ENCODE measurements at regions not wholly inside any gene's neighbourhood (a gene's known extent, or its start where the extent isn't known, plus 50 kb on each side); places are given as distances from the start of the nearest gene placed in this dataset.

GRCh38 chr12:76158518-76159321 lies 74.2 kb upstream of the NAP1L1 start:
- DNase-seq, result peak; percentile 57
- Mint-ChIP-seq H3K27me3 (ENCODE audit: unreplicated experiment) (no peaks in the 10 kb centered on the region), H3K4me1 (ENCODE audit: low read depth, unreplicated experiment) (no peaks in the 10 kb centered on the region), H3K9me3 (ENCODE audit: unreplicated experiment) (no peaks in the 10 kb centered on the region), H3K4me3 (ENCODE audit: unreplicated experiment) (no peak overlapping the region), H3K27ac (ENCODE audit: unreplicated experiment) (no peak overlapping the region), H3K36me3 (ENCODE audit: unreplicated experiment) (no peaks in the 10 kb centered on the region)
- TF ChIP-seq, protein P1, sequence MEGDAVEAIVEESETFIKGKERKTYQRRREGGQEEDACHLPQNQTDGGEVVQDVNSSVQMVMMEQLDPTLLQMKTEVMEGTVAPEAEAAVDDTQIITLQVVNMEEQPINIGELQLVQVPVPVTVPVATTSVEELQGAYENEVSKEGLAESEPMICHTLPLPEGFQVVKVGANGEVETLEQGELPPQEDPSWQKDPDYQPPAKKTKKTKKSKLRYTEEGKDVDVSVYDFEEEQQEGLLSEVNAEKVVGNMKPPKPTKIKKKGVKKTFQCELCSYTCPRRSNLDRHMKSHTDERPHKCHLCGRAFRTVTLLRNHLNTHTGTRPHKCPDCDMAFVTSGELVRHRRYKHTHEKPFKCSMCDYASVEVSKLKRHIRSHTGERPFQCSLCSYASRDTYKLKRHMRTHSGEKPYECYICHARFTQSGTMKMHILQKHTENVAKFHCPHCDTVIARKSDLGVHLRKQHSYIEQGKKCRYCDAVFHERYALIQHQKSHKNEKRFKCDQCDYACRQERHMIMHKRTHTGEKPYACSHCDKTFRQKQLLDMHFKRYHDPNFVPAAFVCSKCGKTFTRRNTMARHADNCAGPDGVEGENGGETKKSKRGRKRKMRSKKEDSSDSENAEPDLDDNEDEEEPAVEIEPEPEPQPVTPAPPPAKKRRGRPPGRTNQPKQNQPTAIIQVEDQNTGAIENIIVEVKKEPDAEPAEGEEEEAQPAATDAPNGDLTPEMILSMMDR (IDR thresholded peaks at IDR 0.05; ENCODE audit: partially characterized antibody, unreplicated experiment), result peak; percentile 84

- Mint-ChIP-seq H3K4me3 (ENCODE audit: unreplicated experiment) (no peak overlapping the region), H3K9me3 (ENCODE audit: unreplicated experiment) (no peaks in the 10 kb centered on the region), H3K27ac (ENCODE audit: unreplicated experiment) (no peak overlapping the region), H3K36me3 (ENCODE audit: unreplicated experiment) (no peaks in the 10 kb centered on the region), H3K27me3 (ENCODE audit: unreplicated experiment) (no peaks in the 10 kb centered on the region), H3K4me1 (ENCODE audit: low read depth, unreplicated experiment) (no peaks in the 10 kb centered on the region)
- no peak for DNase-seq
- TF ChIP-seq, protein P1 (IDR thresholded peaks at IDR 0.05; ENCODE audit: partially characterized antibody, unreplicated experiment), result no peak
Measured at GRCh38 chr12:76156726-76157125, 72.2 kb upstream of the NAP1L1 start.

- H3K27me3 Mint-ChIP-seq (ENCODE audit: unreplicated experiment), result no peaks in the 10 kb centered on the region
- no peaks in the 10 kb centered on the region for H3K36me3 Mint-ChIP-seq (ENCODE audit: unreplicated experiment)
- TF ChIP-seq, protein P1 (IDR thresholded peaks at IDR 0.05; ENCODE audit: partially characterized antibody, unreplicated experiment), result no peak
- no peaks in the 10 kb centered on the region for H3K9me3 Mint-ChIP-seq (ENCODE audit: unreplicated experiment)
- no peak overlapping the region for H3K27ac Mint-ChIP-seq (ENCODE audit: unreplicated experiment)
- DNase-seq, result no peak
- no peak overlapping the region for H3K4me3 Mint-ChIP-seq (ENCODE audit: unreplicated experiment)
- H3K4me1 Mint-ChIP-seq (ENCODE audit: low read depth, unreplicated experiment), result no peaks in the 10 kb centered on the region
Measured at GRCh38 chr12:76156314-76156713, 71.8 kb upstream of the NAP1L1 start.

DNA sequence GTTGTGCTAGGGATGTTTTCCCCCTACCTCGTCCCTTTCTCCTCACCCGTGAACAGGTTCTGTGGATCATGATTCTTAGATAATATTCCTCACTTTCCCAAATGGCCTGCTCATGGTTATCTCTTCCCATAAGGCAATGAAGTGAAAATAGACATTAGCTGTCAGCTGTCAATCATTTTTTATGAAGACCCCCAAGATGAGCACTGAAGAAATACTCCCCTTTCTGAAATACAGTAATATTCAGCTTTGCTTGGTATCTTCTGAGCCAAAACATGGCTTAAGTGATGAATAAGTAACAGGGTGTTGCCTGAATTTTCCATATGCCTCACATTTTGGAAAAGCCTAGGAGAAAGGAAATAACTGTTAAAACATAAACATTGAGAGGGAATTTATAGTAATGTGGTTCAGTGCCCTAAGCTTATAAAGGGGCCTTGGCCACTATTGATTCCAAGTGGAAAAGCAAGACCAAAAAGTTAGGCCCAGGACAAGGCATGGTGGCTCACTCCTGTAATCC lies 70.7 kb upstream of the NAP1L1 start:
- Mint-ChIP-seq H3K27ac (ENCODE audit: unreplicated experiment) (no peak overlapping the region), H3K4me3 (ENCODE audit: unreplicated experiment) (no peak overlapping the region), H3K36me3 (ENCODE audit: unreplicated experiment) (no peaks in the 10 kb centered on the region), H3K4me1 (ENCODE audit: low read depth, unreplicated experiment) (no peaks in the 10 kb centered on the region), H3K27me3 (ENCODE audit: unreplicated experiment) (no peaks in the 10 kb centered on the region), H3K9me3 (ENCODE audit: unreplicated experiment) (no peaks in the 10 kb centered on the region)
- no peak for DNase-seq
- TF ChIP-seq, protein P1 (IDR thresholded peaks at IDR 0.05; ENCODE audit: partially characterized antibody, unreplicated experiment), result no peak

GRCh38 chr12:76153616-76154015 lies 69.1 kb upstream of the NAP1L1 start:
- no peak overlapping the region for H3K4me3 Mint-ChIP-seq (ENCODE audit: unreplicated experiment)
- H3K9me3 Mint-ChIP-seq (ENCODE audit: unreplicated experiment), result no peaks in the 10 kb centered on the region
- H3K27ac Mint-ChIP-seq (ENCODE audit: unreplicated experiment), result no peak overlapping the region
- no peaks in the 10 kb centered on the region for H3K27me3 Mint-ChIP-seq (ENCODE audit: unreplicated experiment)
- no peaks in the 10 kb centered on the region for H3K36me3 Mint-ChIP-seq (ENCODE audit: unreplicated experiment)
- H3K4me1 Mint-ChIP-seq (ENCODE audit: low read depth, unreplicated experiment), result no peaks in the 10 kb centered on the region
- DNase-seq, result no peak
- TF ChIP-seq, protein P1 (IDR thresholded peaks at IDR 0.05; ENCODE audit: partially characterized antibody, unreplicated experiment), result no peak
